ENCODE measurements at regions not wholly inside any gene's neighbourhood (a gene's known extent, or its start where the extent isn't known, plus 50 kb on each side); places are given as distances from the start of the nearest gene placed in this dataset.

- ChIA-PET CTCF (no interaction called here), POLR2A (ENCODE audit: unreplicated experiment) (no interaction called here)
- no peaks in the 10 kb centered on the region for H4K20me1 ChIP-seq (ENCODE audit: insufficient read depth)
- no peak for TF ChIP-seq CTCF (conservative IDR thresholded peaks at IDR 0.05)
- TF ChIP-seq EZH2 (IDR thresholded peaks at IDR 0.05; ENCODE audit: low read depth), result no peak
- no peaks in the 10 kb centered on the region for H3K9me2 ChIP-seq (ENCODE audit: insufficient read depth)
- H3K79me2 ChIP-seq (ENCODE audit: low read depth), result no peaks in the 10 kb centered on the region
- H3K27ac ChIP-seq, result no peak overlapping the region
- no peak for DNase-seq
- no peak overlapping the region for H3K4me3 ChIP-seq
- intact Hi-C loops (cut with micrococcal nuclease; ENCODE audit: unreplicated experiment), result no loop called here
- no peaks in the 10 kb centered on the region for H3K9me3 ChIP-seq (ENCODE audit: insufficient read depth, low read depth)
- H2AFZ ChIP-seq, result no peak overlapping the region
- peaks cover 6% of the 10 kb centered on the region for H3F3A ChIP-seq (ENCODE audit: insufficient read depth, low read depth)
- no peaks in the 10 kb centered on the region for H3K36me3 ChIP-seq (ENCODE audit: low read depth)
- no peaks in the 10 kb centered on the region for H3K27me3 ChIP-seq (ENCODE audit: insufficient read depth, low read depth)
- no peak overlapping the region for H3K4me2 ChIP-seq
- BruUV-seq (replicated peaks), result no TSS peak
- H3K4me1 ChIP-seq (replicated peaks; ENCODE audit: insufficient read depth), result no peaks in the 10 kb centered on the region
These were observed 56.8 kb upstream of the DSP start for GRCh38 chr6:7484666-7485065.

- Histone ChIP-seq H4K20me1 (ENCODE audit: insufficient read depth) (no peaks in the 10 kb centered on the region), H3K79me2 (ENCODE audit: low read depth) (no peaks in the 10 kb centered on the region), H3K27ac (no peak overlapping the region), H3K4me1 (replicated peaks; ENCODE audit: insufficient read depth) (no peaks in the 10 kb centered on the region), H3K36me3 (ENCODE audit: low read depth) (no peaks in the 10 kb centered on the region), H3F3A (ENCODE audit: insufficient read depth, low read depth) (no peaks in the 10 kb centered on the region), H3K9me3 (ENCODE audit: insufficient read depth, low read depth) (no peaks in the 10 kb centered on the region), H3K9me2 (ENCODE audit: insufficient read depth) (no peaks in the 10 kb centered on the region), H3K27me3 (ENCODE audit: insufficient read depth, low read depth) (no peaks in the 10 kb centered on the region), H3K4me2 (no peak overlapping the region), H2AFZ (no peak overlapping the region), H3K4me3 (no peak overlapping the region)
- DNase-seq, result no peak
- POLR2A ChIA-PET (ENCODE audit: unreplicated experiment), result no interaction called here
- CTCF ChIA-PET, result no interaction called here
- no peak for TF ChIP-seq CTCF (conservative IDR thresholded peaks at IDR 0.05)
- TF ChIP-seq EZH2 (IDR thresholded peaks at IDR 0.05; ENCODE audit: low read depth), result no peak
- intact Hi-C loops (cut with micrococcal nuclease; ENCODE audit: unreplicated experiment), result no loop called here
- BruUV-seq (replicated peaks), result no TSS peak
These were observed 54.5 kb upstream of the DSP start for GRCh38 chr6:7486951-7487350.

DNA sequence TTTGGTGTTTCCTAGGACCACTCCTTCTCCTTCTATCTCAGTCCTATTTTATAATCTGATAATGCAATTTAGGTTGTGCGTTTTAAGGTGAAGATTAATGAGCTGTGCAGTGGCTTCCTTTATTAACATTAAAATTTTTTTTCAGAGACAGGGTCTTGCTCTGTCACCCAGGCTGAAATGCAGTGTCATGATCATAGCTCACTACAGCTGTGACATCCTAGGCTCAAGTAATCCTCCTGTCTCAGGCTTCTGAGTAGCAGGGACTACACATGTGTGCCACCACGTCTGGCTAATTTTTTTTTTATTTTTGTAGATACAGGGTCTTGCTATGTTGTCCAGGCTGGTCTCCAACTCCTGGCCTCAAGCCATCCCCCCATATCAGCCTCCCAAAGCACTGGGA, 53.0 kb upstream of the DSP start:
- no peaks in the 10 kb centered on the region for H3K9me3 ChIP-seq (ENCODE audit: insufficient read depth, low read depth)
- no peaks in the 10 kb centered on the region for H3K27me3 ChIP-seq (ENCODE audit: insufficient read depth, low read depth)
- no peak overlapping the region for H3K4me3 ChIP-seq
- intact Hi-C loops (cut with micrococcal nuclease; ENCODE audit: unreplicated experiment), result no loop called here
- no peak overlapping the region for H3K27ac ChIP-seq
- H2AFZ ChIP-seq, result no peak overlapping the region
- ChIA-PET CTCF (interaction anchor here (0.6 kb wide), 1 partner anchor 812 kb away, joined by 3 read pairs; no protein-coding TSS in a partner anchor), POLR2A (ENCODE audit: unreplicated experiment) (no interaction called here)
- H3K79me2 ChIP-seq (ENCODE audit: low read depth), result no peaks in the 10 kb centered on the region
- no TSS peak for BruUV-seq (replicated peaks)
- no peak overlapping the region for H3K4me2 ChIP-seq
- no peaks in the 10 kb centered on the region for H3K4me1 ChIP-seq (replicated peaks; ENCODE audit: insufficient read depth)
- H3K36me3 ChIP-seq (ENCODE audit: low read depth), result no peaks in the 10 kb centered on the region
- H4K20me1 ChIP-seq (ENCODE audit: insufficient read depth), result no peaks in the 10 kb centered on the region
- DNase-seq, result no peak
- H3K9me2 ChIP-seq (ENCODE audit: insufficient read depth), result no peaks in the 10 kb centered on the region
- no peak for TF ChIP-seq CTCF (conservative IDR thresholded peaks at IDR 0.05)
- no peak for TF ChIP-seq EZH2 (IDR thresholded peaks at IDR 0.05; ENCODE audit: low read depth)
- no peaks in the 10 kb centered on the region for H3F3A ChIP-seq (ENCODE audit: insufficient read depth, low read depth)
